HUDEP-2 (cell line): ENCODE measurements at regions not wholly inside any gene's neighbourhood (a gene's known extent, or its start where the extent isn't known, plus 50 kb on each side); places are given as distances from the start of the nearest gene placed in this dataset.
"Not testable (repeated sequence)": the region's sequence is repeated elsewhere in the genome, so short reads cannot be mapped to it uniquely, and the experiment has no call there.

ENCODE experiments used
- DNase-seq, 76 experiments: peaks; one replicate each; lab custom pipeline; 2025; ENCODE audit not compliant: unreplicated experiment in 76 of 76; lab: John Stamatoyannopoulos, UW

DNA sequence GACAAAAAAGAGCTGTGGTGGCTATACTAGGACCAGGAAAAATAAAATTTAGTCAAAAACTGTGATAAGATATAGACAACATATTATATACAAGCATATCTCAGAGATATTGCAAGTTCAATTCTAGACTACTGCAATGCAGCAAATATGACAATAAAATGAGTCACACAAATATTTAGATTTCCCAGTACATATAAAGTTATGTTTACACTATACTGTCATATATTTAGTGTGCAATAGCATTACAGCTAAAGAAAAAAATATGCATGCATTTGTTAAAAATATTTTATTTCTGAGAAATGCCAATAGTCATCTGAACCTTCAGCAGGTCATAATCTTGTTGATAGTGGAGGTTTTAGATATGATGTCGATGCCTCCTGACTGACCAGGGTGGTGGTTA lies 72.1 kb downstream of the AKR1C4 start:
- no peak for DNase-seq

- DNase-seq: no peak
Measured at GRCh38 chr10:5269791-5270190, 73.2 kb downstream of the AKR1C4 start.

DNA sequence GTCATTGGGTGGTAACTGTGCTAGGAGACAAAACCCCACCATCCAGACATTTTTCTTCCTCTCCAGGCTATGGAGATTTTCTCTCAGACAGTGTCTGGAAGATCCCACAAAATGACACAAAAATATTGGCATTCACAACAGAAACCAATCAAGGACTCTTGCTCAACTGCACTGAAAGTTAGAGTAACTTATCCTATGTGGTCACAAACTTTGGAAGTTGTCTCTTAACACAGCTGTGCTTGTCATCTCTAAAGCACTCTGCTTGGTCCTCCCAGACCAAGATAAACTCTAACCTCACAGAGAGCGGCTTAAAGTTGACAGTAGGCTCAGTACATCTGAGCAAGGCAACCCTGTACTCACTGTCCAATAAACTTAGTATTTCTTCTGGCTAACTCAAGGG lies 74.9 kb downstream of the AKR1C4 start:
- no peak for DNase-seq

- no peak for DNase-seq
Measured at GRCh38 chr10:5272065-5272803, 75.6 kb downstream of the AKR1C4 start.

- DNase-seq: no peak
Measured at GRCh38 chr10:5274795-5275194, 78.2 kb downstream of the AKR1C4 start.

- no peak for DNase-seq
Measured at GRCh38 chr10:5281356-5281755, 83.4 kb upstream of the UCN3 start.

GRCh38 chr10:5282137-5282536 lies 82.6 kb upstream of the UCN3 start:
- no peak for DNase-seq

GRCh38 chr10:5283305-5284158 lies 81.2 kb upstream of the UCN3 start:
- DNase-seq: peak in 45 of 76 experiments; percentile 4 to 69 (median 30)

GRCh38 chr10:5284311-5285057 lies 80.3 kb upstream of the UCN3 start:
- peak in 8 of 76 experiments; percentile 1 to 19 (median 8) for DNase-seq

DNA sequence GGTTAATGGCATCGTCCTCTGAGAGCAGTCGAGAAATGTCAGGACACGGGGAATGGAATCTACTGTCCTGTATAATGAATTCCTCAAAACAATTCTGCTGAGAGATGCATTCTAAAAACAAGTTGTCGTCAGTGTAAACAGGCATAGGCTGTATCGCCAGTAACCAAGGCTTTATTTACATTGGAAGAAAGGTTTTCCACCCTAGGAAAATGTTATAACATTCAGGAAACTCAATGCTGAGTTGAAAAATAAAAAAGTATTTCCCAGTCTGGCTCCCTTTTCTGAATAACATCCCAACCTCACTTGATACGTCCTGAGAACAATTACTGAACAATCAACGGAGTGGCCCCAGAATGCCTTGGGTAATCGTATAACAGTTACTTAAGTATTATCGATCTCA lies 79.6 kb upstream of the UCN3 start:
- no peak for DNase-seq

GRCh38 chr10:5288359-5288758 lies 76.4 kb upstream of the UCN3 start:
- DNase-seq: no peak

GRCh38 chr10:5289228-5289627 lies 75.5 kb upstream of the UCN3 start:
- DNase-seq: not testable (repeated sequence)

DNA sequence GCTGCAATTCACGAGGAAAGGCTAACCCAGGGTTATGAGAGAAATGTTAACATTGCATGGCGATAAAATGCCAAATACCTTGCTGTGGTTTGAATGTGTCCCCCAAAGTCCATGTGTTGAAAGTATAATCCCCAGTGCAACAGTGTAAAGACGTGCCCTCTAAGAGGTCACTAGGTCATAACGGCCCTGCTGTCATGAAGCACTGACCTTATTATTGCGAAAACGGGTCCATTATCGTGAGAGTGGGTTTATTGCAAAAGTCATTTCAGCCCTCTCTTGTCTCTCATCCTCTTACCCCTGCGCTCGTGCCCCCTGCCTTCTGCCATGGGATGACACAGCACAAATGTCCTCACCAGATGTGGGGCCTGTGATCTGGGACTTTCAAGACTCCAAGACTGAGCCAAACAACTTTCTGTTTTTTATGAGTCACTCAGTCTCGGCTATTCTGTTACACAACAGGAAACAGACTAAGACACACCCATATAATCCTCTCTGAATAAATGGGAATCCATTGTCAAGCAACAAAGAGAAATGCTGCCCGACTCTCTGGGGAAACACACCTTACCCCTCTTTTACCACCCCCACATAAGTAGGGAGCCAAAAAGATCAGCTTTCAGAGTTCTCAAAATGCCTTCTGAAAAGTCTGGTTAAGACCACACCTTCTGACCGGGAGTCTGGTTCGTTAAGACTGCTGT lies 73.1 kb upstream of the UCN3 start:
- peak in 11 of 76 experiments; percentile 0 to 29 (median 12) for DNase-seq

DNA sequence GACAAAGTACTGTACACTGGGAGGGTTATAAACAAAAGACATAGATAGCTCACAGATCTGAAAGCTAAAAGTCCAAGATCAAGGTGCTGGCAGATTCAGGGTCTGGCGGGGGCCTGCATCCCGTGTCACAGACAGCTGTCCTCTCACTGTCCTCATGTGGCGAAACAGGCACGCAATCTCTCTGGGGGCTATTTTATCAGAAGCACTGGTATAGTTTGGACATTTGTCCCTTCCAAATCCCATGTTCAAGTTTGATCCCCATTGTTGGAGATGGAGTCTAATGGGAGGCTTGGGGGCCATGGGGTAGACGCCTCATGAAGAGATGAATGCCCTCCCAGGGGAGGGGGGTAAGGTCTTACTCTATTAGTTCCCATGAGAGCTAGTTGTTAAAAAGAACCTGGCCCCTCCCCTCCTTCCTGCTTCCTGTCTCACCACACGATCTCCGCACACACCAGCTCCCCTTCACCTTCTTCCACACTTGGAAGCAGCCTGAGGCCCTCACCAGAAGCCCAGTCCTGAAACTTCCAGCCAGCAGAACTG lies 72.5 kb upstream of the UCN3 start:
- DNase-seq: no peak

DNA sequence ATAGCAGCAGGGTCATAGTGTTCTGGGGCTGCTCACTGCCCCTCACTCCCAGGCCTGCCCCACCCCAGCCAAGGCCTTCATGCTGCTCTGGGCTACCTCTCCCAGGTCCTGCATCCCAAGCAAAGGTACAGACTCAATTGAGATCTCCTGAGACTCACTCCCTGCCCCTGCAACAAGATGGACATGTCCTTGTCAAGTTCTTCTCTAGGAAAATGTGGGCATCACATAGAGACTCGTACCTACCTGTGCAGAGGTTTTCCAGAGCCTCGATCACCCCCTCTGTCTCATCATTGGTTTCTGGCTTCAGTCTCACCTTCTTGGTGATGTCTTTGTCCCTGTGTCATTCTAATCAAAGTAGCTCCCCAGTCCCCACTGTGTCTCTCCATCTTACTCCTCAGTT lies 71.8 kb upstream of the UCN3 start:
- DNase-seq: not testable (repeated sequence)

DNA sequence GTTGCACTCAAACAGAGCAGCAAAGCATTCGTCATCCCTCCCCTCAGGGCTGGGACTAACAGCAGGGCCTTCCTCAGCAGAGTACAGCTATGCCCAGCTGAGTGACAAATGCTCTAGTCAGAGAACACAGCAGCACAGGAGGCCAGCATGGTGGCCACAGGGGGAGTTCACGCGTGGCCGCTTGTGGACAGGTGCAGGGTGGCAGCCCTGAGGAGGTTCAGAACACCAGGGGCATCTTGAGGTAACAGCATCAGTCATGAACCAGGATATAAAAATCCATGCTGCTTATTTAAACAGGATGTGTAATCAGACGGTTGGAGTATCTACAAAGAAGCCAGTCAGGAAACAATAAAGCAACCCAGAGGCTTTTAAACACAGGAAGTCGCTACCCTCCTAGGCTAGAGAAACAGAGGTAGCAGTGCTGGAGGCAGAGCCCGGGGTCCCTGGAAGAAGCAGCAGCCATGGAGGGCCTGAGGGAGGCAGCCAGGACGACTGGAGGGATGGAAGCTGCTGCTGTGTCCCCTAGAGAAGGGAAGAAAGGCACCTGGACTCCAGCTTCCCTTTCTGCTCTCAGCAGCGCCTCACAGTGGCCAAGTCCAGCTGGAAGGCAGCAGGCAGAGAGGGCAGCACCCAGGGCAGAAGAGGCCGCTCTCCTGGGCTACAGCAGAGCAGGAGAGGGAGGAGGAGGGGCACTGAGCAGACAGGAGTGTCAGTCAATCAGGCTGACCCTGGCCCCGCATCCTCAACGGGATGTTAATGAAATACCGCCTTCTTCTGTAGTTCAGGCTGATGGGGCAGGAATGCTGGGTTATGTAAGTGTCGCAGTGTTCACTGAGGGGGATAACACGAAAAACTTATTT lies 70.8 kb upstream of the UCN3 start:
- peak in 53 of 76 experiments; percentile 5 to 59 (median 27) for DNase-seq

- no peak for DNase-seq
Measured at GRCh38 chr10:5297466-5297865, 67.3 kb upstream of the UCN3 start.

GRCh38 chr10:5297996-5298395 lies 66.8 kb upstream of the UCN3 start:
- no peak for DNase-seq

- DNase-seq: no peak
Measured at GRCh38 chr10:5299950-5300349, 64.8 kb upstream of the UCN3 start.
